ENCODE measurements at regions not wholly inside any gene's neighbourhood (a gene's known extent, or its start where the extent isn't known, plus 50 kb on each side); places are given as distances from the start of the nearest gene placed in this dataset.

- DNase-seq: no peak
Measured at GRCh38 chr2:151197184-151198108, 64.2 kb downstream of the RBM43 start.

DNA sequence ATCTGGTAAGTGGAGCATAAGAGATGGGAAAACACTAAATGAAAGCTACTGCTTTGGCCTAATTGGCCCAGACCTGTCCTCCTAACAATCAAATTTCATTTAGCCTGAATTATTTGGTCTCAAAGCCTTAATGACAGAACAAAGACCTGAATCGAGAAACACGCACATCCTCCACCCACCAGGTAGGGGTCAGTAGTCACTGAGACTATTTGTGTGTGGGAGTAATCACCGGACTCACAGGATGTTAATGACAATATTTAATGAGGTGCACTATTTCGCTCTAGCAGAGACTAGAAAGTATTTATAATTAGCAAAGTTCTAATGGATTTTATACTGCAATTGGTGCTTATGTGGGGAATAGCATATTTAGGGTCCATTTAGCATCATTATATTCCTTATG is 68.1 kb downstream of the RBM43 start:
- DNase-seq: no peak

DNA sequence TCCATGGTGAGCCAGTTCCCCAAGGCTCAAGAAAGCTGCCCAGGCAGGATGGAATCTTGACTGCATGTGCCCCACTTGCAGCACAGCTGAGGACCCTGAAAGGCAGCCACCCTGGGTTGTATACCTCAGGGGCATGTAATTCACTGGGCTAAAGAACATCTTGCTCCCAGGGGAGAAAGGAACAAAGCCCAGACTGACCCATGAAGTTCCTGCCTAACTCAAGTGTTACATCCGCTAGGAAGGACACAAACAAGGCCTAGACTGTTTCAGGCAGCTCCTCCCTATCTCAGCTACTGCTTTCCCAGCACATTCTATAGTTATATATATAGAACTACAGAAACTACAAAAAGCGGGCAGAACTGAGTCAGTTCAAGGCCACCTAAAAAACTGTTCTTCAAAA is 69.0 kb downstream of the RBM43 start:
- DNase-seq: no peak

- DNase-seq: no peak
Measured at GRCh38 chr2:151191001-151191400, 70.7 kb downstream of the RBM43 start.

GRCh38 chr2:151189125-151189524 is 72.5 kb downstream of the RBM43 start:
- no peak for DNase-seq

- no peak for DNase-seq
Measured at GRCh38 chr2:151186011-151186410, 75.7 kb downstream of the RBM43 start.

DNA sequence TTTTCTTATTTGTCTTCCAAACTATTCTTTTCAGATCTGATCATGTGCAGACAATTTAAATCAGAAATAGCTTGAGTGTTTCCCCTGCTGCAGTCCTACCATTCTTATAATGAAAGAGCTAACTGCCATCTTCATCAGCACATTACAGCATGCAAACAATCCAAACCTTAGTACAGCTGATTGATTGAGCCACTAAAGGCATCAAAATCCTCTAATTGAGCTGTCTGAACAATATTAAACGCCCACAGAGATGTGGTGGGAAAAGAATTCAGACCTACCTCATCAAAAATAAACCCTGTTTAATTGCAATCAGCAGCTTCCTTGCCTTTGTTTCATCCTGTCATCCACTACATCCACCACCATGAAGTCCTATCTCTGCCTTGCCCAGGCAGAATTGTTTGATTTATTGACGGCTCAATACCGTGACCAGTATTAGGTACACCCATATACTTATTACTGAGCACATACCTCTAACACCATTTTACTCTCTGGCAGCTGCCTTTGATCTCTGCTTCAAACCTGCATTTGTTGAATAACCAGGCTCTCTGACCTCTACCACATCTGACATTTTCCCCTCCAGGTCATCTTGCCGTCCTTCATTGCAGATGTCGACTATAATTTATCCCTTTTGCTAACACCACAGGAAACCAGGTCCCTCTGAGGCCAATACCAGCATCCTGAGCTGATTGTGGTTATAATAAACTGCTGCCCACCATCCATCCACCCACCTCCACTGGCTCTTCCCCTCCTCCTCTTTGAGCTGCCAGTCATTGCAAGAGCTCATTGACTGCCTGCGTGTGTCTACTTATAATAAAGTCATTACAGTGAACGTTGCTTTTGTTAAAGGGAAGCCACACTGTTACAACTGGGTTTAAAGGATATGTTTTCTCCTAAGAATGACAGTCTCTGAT is 78.5 kb downstream of the RBM43 start:
- DNase-seq: no peak

DNA sequence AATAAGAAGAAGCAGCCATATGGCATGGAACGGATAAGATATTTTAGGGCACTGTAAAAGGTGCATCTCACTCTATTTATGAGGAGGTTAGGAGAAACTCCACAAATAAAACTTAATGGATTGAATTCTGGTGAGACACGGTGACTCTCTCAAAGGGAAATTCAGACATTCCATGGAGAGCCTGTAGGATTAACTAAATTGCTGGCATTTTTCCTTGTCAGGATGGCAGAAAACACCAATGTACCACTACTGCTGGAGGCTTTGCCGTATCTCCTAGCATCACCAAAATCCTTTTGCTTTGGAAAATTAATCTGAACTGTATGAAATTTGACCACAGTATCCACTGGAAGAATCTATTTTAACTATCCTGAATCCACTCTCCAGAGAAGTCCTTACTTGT is 79.3 kb downstream of the RBM43 start:
- DNase-seq: no peak

- no peak for DNase-seq
Measured at GRCh38 chr2:151181524-151181923, 80.1 kb downstream of the RBM43 start.

GRCh38 chr2:151180123-151180522 is 81.5 kb downstream of the RBM43 start:
- DNase-seq: no peak

DNA sequence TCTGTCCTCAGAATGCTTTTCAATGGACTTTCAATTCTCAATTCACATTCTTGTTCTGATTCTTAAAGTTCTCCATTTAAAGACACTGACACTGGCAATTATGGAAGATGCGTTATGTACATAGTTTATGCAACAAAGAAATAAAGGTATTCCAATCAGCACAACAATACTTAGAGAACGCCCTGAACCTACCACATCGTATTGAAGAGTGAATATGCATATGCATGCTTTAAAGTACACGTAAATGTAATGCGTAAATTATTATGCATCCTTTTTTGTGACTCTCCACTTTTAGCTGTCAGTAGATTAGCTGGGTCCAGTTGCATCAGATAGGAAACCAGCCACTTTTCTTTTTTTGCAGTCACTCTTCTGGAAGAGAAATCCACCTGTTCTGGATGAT is 83.5 kb downstream of the RBM43 start:
- no peak for DNase-seq

DNA sequence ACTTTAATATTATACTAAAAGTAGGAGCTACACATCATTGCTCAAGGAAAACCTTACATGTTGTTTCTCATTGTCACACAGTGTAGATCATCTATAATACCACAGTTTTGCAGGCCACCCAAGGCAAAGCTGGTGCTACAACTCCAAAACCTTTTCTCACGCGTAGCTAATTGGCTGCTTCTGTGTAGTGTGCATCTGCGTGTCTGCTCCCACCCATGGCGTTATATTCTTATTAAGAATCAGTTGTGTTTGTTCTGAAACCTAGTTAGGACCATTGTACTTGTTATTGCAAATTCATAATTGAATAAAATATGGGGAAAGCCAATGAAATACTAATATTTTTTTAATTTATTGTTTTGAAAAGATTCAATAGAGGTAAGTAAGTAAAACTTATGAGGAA is 83.9 kb downstream of the RBM43 start:
- no peak for DNase-seq

GRCh38 chr2:151176661-151177060 is 85.0 kb downstream of the RBM43 start:
- no peak for DNase-seq

- DNase-seq: no peak
Measured at GRCh38 chr2:151175864-151176263, 85.8 kb downstream of the RBM43 start.

DNA sequence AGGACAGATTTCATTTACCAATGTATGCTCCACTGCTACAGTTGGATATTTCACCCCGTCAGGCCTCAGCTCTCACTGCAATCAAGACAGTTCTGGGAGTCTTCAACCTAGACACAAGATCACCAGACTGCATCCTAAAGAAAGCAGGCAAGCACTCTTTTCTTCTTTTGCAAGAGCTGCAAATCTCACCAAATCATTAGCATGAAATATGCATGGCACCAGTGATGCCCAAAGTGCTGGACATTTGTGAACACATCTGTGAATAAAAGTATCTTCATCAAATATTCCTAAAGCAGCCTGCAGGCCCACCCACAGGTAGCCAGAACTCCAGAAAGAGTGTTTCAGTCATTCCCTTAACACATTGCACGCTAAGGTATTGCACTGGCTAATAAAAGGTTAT is 87.5 kb downstream of the RBM43 start:
- no peak for DNase-seq

GRCh38 chr2:151171186-151171585 is 90.5 kb downstream of the RBM43 start:
- no peak for DNase-seq

DNA sequence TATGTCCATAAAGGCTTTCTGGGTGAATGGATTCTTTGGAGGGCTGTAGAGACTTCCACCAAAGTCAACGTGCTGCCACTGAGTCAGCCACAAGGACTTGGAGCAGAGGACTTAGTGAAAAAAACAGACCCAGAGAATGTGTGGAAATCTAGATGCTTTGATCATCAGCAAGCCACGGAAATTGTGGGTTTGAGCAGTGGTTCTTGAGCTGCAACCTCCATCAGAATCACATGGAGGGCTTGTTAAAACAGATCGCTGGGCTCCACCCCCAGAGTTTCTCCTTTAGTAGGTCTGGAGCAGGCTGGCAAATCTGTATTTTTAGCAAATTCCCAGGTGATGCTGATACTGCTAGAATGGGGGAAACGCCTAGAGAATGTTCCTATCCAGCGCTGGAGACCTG is 95.3 kb downstream of the RBM43 start:
- no peak for DNase-seq

DNA sequence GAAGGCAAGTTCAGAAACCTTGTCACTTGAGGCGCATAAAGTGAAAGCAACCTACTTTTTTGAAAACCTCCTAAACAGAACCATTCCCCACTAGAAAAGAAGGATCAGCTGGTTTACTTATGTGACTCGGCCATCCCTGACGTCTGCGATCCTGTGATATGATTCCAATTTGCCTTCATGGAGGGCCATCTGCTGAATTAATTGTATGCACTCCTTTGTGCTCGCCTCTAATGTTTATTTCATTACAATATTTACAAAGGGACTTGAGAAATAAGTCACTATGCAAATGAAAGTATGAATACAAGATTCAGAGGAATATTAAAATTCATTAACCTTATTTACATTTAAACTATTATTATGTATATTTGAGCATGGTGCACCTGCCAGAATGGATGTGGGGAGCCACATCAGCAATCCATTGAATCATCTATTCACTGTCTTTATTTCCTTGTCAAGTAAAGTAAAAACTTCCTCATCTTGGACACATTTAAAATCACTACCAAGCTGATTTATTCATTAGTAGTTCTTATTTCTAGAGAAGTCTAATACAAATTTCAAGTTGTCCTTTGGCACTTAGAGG is 96.5 kb downstream of the RBM43 start:
- no peak for DNase-seq

- DNase-seq: peak; percentile 30
Measured at GRCh38 chr2:151161821-151162551, 99.7 kb downstream of the RBM43 start.

DNA sequence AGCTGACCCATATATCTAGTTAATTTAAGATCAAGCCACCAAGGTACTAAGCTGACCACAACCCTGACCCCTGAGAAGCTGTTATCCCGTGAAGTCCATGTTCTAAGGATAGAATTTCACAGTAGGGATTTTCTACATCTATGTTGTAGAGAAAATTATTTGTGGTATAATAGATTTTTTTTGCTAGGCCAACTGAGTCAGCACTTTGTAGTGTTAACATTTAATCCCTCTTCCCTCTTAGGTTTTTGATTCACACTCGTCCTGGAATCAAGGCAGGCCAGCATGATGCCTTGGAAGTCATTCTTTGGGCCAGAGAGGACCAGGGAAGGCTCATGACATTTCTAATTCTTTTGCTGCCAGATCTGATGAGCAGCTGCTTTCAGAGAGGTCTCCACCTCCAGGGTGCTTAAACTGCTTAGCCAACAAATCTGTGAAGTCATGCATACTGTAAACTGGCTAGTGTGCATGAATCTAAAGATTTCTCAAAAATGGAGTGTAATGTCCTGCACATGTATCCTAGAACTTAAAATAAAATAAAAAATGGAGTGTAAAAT is 102.5 kb downstream of the RBM43 start:
- no peak for DNase-seq

DNA sequence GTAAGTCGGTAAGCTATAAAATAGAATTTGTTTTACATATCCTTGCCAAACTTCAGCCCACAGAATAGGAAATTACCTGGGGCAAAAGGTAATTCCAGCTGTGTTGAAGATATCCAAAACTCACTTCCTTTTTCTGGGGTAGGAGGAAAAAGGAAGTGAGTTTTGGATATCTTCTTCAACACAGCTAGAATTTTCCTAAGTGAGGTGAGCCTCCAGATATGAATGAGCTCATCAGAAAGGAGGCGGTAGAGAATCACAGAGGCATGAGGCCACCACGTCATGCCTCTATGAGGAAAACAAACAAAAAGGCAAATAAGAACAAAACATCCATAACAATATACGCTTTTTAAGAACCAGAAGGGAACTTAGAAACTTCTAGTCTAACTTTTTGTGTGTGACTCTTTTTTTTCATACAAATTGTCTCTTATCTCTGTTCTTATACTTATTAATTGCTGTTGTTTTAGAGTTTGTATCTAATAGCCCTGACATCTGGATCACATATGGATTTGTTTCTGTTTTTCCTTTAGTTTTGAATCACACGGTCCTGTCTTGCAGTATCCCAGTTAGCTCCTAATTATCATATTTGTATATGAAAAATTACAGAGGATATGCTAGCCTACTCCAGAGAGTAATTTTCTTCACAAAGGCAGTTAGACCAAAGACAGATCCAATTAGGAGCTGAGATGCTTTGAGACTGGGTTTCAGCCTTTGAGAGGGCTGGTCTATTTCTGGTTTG is 104.5 kb downstream of the RBM43 start:
- no peak for DNase-seq

GRCh38 chr2:151156431-151156830 is 105.2 kb downstream of the RBM43 start:
- DNase-seq: no peak

Data from NCI-H1105 treated with DMSO at 0.1 percent for 48 hours (cell line).